Neural cell (in vitro differentiated cells): ENCODE measurements at regions not wholly inside any gene's neighbourhood (a gene's known extent, or its start where the extent isn't known, plus 50 kb on each side); places are given as distances from the start of the nearest gene placed in this dataset.

Experiments used
- H2AFZ ChIP-seq: fragments of 200-600, 300-800 bp; sonication (generic), shearing (Covaris generic); 2 replicates; pipeline ENCODE4 v1.6.0; 2014; ENCODE audit warnings: low read depth, mild to moderate bottlenecking, antibody characterized with exemption, low read length, moderate library complexity
- H3F3A ChIP-seq: fragments of 200-600 bp; shearing (Covaris generic); 2 replicates; pipeline ENCODE4 v1.6.1; 2016; ENCODE audit warnings: mild to moderate bottlenecking, moderate library complexity, mixed read lengths, antibody characterized with exemption, low read length; ENCODE audit not compliant: insufficient read depth, poor library complexity, severe bottlenecking
- H3K27ac ChIP-seq: fragments of 200-600, 300-800 bp; sonication (generic), shearing (Covaris generic); 2 replicates; pipeline ENCODE4 v1.5.1; 2014; ENCODE audit warnings: mild to moderate bottlenecking, low read length, moderate library complexity
- H3K27me3 ChIP-seq: fragments of 300-800, 200-600 bp; sonication (generic), shearing (Covaris generic); 2 replicates; pipeline ENCODE4 v1.6.0; 2014; ENCODE audit warnings: mild to moderate bottlenecking, low read depth, low read length, moderate library complexity; ENCODE audit not compliant: insufficient read depth
- H3K36me3 ChIP-seq: fragments of 300-800, 200-600 bp; sonication (generic), shearing (Covaris generic); 2 replicates; pipeline ENCODE4 v1.5.1; 2014; ENCODE audit warnings: mild to moderate bottlenecking, antibody characterized with exemption, low read length, moderate library complexity; ENCODE audit not compliant: insufficient read depth
- H3K4me2 ChIP-seq: fragments of 300-800, 200-600 bp; sonication (generic), shearing (Covaris generic); 2 replicates; pipeline ENCODE4 v1.6.0; 2014; ENCODE audit warnings: mild to moderate bottlenecking, low read length
- H3K4me3 ChIP-seq: fragments of 300-800, 200-600 bp; sonication (generic), shearing (Covaris generic); 2 replicates; pipeline ENCODE4 v1.5.1; 2014; ENCODE audit warnings: mild to moderate bottlenecking, low read length, moderate library complexity
- H3K79me2 ChIP-seq: fragments of 200-600 bp; shearing (Covaris generic); replicated peaks from 2 replicates; pipeline ENCODE4 v1.6.0; 2014; ENCODE audit warnings: mild to moderate bottlenecking, low read length, moderate library complexity; ENCODE audit not compliant: insufficient read depth
- H3K9ac ChIP-seq: fragments of 300-800, 200-600 bp; sonication (generic), shearing (Covaris generic); 2 replicates; pipeline ENCODE4 v1.6.1; 2016; ENCODE audit warnings: mild to moderate bottlenecking, low read length, mixed read lengths
- H3K9me2 ChIP-seq: fragments of 200-600 bp; shearing (Covaris generic); 2 replicates; pipeline ENCODE4 v1.6.1; 2016; ENCODE audit warnings: mild to moderate bottlenecking, low read length, mixed read lengths; ENCODE audit not compliant: insufficient read depth
- H3K9me3 ChIP-seq: fragments of 200-600, 300-800 bp; sonication (generic), shearing (Covaris generic); 2 replicates; pipeline ENCODE4 v1.6.1; 2016; ENCODE audit warnings: mild to moderate bottlenecking, mixed run types, low read length, moderate library complexity, mixed read lengths
- H4K20me1 ChIP-seq: fragments of 200-600 bp; shearing (Covaris generic); 2 replicates; pipeline ENCODE4 v1.6.1; 2016; ENCODE audit warnings: mild to moderate bottlenecking, mixed run types; ENCODE audit not compliant: insufficient read depth
- EP300 ChIP-seq: fragments of 450-650 bp; conservative IDR thresholded peaks from 2 replicates; pipeline ENCODE4 v1.6.1; 2014; ENCODE audit warnings: antibody characterized with exemption, mild to moderate bottlenecking, moderate library complexity; ENCODE audit not compliant: poor library complexity, severe bottlenecking
- EZH2 ChIP-seq: fragments of 200-600, 300-800 bp; shearing (Covaris generic), sonication (generic); IDR thresholded peaks from 2 replicates; pipeline ENCODE4 v1.6.1; 2014; ENCODE audit warnings: antibody characterized with exemption, low read length, borderline replicate concordance, mild to moderate bottlenecking; ENCODE audit not compliant: insufficient read depth, poor library complexity, severe bottlenecking
- MXI1 ChIP-seq: fragments of 450-650 bp; conservative IDR thresholded peaks from 2 replicates; pipeline ENCODE4 v1.6.1; 2014; ENCODE audit warnings: antibody characterized with exemption, mild to moderate bottlenecking; ENCODE audit not compliant: poor library complexity, severe bottlenecking
- POLR2AphosphoS5 ChIP-seq: IDR thresholded peaks from 2 replicates; pipeline ENCODE4 v1.6.1; 2012
- RAD21 ChIP-seq: fragments of 450-650 bp; conservative IDR thresholded peaks from 2 replicates; pipeline ENCODE4 v1.6.1; 2014; ENCODE audit warnings: antibody characterized with exemption, mild to moderate bottlenecking, moderate library complexity
- SMC3 ChIP-seq: fragments of 450-650 bp; conservative IDR thresholded peaks from 2 replicates; pipeline ENCODE4 v1.6.1; 2014; ENCODE audit warnings: antibody characterized with exemption, mild to moderate bottlenecking, moderate library complexity; ENCODE audit not compliant: poor library complexity
- TAF1 ChIP-seq: IDR thresholded peaks from 2 replicates; pipeline ENCODE4 v1.6.1; 2012; ENCODE audit warnings: low read depth
- TF ChIP-seq, protein P1 (sequence below): IDR thresholded peaks from 2 replicates; pipeline ENCODE4 v1.6.1; 2012; ENCODE audit warnings: borderline replicate concordance
- TF ChIP-seq, protein P2 (sequence below): fragments of 450-650 bp; IDR thresholded peaks from 2 replicates; pipeline ENCODE4 v1.5.1; 2014; ENCODE audit warnings: antibody characterized with exemption, mild to moderate bottlenecking, moderate library complexity; ENCODE audit not compliant: poor library complexity, severe bottlenecking

DNA sequence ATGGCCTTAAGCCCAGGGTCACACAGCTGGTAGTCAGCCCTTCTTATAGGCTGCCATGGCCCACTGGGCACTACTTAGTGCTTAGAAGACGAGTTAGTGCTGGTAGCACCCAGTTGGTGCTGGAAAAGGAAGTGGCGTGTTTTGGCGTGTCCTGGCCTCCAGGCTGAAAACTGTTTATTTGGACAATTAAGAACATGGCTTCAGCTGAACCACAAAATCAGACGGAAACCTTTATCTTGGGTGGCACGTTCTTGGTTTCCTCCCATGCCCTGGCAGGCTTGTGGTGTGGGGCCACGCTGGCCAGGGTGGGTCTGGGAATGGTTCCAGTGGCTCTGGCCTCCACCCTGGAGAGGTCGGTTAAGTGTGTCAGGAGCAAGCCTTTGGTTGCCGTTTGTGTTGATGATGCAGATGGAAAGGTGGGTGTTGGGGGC lies 141.5 kb upstream of the HAAO start:
- Histone ChIP-seq H3K9ac (no peak overlapping the region), H3K4me3 (no peak overlapping the region), H2AFZ (no peak overlapping the region), H4K20me1 (no peaks in the 10 kb centered on the region), H3K9me2 (no peaks in the 10 kb centered on the region), H3K4me2 (no peak overlapping the region), H3K27me3 (no peaks in the 10 kb centered on the region), H3K36me3 (no peaks in the 10 kb centered on the region), H3F3A (no peaks in the 10 kb centered on the region), H3K9me3 (no peaks in the 10 kb centered on the region), H3K27ac (no peak overlapping the region), H3K79me2 (no peaks in the 10 kb centered on the region)
- TF ChIP-seq TAF1 (no peak), EP300 (no peak), RAD21 (no peak), EZH2 (no peak), SMC3 (no peak), MXI1 (no peak), POLR2AphosphoS5 (no peak)
- TF ChIP-seq, protein P1, sequence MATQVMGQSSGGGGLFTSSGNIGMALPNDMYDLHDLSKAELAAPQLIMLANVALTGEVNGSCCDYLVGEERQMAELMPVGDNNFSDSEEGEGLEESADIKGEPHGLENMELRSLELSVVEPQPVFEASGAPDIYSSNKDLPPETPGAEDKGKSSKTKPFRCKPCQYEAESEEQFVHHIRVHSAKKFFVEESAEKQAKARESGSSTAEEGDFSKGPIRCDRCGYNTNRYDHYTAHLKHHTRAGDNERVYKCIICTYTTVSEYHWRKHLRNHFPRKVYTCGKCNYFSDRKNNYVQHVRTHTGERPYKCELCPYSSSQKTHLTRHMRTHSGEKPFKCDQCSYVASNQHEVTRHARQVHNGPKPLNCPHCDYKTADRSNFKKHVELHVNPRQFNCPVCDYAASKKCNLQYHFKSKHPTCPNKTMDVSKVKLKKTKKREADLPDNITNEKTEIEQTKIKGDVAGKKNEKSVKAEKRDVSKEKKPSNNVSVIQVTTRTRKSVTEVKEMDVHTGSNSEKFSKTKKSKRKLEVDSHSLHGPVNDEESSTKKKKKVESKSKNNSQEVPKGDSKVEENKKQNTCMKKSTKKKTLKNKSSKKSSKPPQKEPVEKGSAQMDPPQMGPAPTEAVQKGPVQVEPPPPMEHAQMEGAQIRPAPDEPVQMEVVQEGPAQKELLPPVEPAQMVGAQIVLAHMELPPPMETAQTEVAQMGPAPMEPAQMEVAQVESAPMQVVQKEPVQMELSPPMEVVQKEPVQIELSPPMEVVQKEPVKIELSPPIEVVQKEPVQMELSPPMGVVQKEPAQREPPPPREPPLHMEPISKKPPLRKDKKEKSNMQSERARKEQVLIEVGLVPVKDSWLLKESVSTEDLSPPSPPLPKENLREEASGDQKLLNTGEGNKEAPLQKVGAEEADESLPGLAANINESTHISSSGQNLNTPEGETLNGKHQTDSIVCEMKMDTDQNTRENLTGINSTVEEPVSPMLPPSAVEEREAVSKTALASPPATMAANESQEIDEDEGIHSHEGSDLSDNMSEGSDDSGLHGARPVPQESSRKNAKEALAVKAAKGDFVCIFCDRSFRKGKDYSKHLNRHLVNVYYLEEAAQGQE, result no peak
- TF ChIP-seq, protein P2, sequence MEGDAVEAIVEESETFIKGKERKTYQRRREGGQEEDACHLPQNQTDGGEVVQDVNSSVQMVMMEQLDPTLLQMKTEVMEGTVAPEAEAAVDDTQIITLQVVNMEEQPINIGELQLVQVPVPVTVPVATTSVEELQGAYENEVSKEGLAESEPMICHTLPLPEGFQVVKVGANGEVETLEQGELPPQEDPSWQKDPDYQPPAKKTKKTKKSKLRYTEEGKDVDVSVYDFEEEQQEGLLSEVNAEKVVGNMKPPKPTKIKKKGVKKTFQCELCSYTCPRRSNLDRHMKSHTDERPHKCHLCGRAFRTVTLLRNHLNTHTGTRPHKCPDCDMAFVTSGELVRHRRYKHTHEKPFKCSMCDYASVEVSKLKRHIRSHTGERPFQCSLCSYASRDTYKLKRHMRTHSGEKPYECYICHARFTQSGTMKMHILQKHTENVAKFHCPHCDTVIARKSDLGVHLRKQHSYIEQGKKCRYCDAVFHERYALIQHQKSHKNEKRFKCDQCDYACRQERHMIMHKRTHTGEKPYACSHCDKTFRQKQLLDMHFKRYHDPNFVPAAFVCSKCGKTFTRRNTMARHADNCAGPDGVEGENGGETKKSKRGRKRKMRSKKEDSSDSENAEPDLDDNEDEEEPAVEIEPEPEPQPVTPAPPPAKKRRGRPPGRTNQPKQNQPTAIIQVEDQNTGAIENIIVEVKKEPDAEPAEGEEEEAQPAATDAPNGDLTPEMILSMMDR, result no peak

DNA sequence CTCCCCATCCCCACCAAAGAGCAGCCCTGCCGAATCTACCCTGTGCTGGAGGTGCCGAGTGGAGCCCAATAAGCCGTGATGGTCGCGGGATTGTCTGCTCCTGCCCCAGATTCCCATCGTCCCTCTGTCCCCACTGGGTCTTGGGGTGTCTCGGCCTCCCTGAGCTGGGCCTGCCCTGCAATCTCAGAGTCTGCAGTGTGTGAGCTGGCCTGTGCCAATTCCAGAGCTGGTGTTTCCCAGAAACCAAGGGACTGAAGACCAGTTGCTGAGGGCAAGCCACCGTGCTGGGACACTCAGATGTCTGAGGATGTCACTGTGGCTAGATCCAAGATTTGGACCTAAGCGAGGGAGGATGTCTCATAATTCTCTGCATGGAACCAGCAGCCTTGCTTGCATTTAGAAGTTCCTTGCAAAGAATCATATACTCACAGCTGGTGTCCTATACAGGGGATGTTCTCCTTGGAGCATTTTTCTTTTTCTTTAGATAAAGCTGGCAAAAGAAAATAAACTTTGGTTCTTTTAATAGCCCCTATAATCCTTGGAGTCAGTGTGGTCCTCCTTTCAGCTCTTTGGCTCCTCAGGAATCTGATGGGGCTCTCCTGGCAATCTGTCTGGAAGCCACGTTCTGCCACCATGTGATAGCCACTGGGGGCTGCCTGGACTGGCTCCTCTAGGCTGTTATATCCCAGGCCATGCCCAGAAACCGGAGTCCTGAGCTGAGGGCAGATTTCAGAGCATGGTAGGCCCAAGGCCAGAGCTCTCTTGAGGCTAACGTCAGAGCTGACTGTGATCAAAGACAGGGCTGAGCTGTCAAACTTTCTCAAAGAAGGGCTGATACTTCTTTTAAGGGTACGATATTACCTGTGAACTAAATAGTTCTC lies 140.1 kb upstream of the HAAO start:
- Histone ChIP-seq H3K36me3 (no peaks in the 10 kb centered on the region), H3K9me2 (no peaks in the 10 kb centered on the region), H2AFZ (no peak overlapping the region), H3K79me2 (no peaks in the 10 kb centered on the region), H3K4me2 (no peak overlapping the region), H3K27me3 (no peaks in the 10 kb centered on the region), H3K4me3 (no peak overlapping the region), H4K20me1 (no peaks in the 10 kb centered on the region), H3K27ac (no peak overlapping the region), H3F3A (no peaks in the 10 kb centered on the region), H3K9me3 (no peaks in the 10 kb centered on the region), H3K9ac (no peak overlapping the region)
- TF ChIP-seq EP300, result no peak
- no peak for TF ChIP-seq EZH2
- no peak for TF ChIP-seq SMC3
- no peak for TF ChIP-seq MXI1
